Pulmonary artery endothelial cell (primary cell): ENCODE measurements at regions not wholly inside any gene's neighbourhood (a gene's known extent, or its start where the extent isn't known, plus 50 kb on each side); places are given as distances from the start of the nearest gene placed in this dataset.
"Not testable (repeated sequence)": the region's sequence is repeated elsewhere in the genome, so short reads cannot be mapped to it uniquely, and the experiment has no call there.

Experiments used
- DNase-seq: peaks from one replicate; pipeline ENCODE4 v3.0.0-alpha.2; 2011; ENCODE audit warnings: low read depth, low spot score

- DNase-seq: no peak
Measured at GRCh38 chr13:73808318-73808717, 325.9 kb downstream of the KLF12 start.

- DNase-seq: not testable (repeated sequence)
Measured at GRCh38 chr13:73805326-73805958, 328.8 kb downstream of the KLF12 start.

GRCh38 chr13:73803997-73804396 lies 330.2 kb downstream of the KLF12 start:
- no peak for DNase-seq

- no peak for DNase-seq
Measured at GRCh38 chr13:73800011-73800410, 334.2 kb downstream of the KLF12 start.

GRCh38 chr13:73794755-73795154 lies 339.4 kb downstream of the KLF12 start:
- DNase-seq: no peak

GRCh38 chr13:73793361-73793760 lies 340.8 kb downstream of the KLF12 start:
- no peak for DNase-seq

GRCh38 chr13:73792796-73793195 lies 341.4 kb downstream of the KLF12 start:
- no peak for DNase-seq

- no peak for DNase-seq
Measured at GRCh38 chr13:73782450-73783449, 351.5 kb downstream of the KLF12 start.

- no peak for DNase-seq
Measured at GRCh38 chr13:73781384-73781783, 352.8 kb downstream of the KLF12 start.

- no peak for DNase-seq
Measured at GRCh38 chr13:73779881-73780280, 354.3 kb downstream of the KLF12 start.

GRCh38 chr13:73778242-73778864 lies 355.9 kb downstream of the KLF12 start:
- DNase-seq: no peak

- no peak for DNase-seq
Measured at GRCh38 chr13:73777134-73777533, 357.1 kb downstream of the KLF12 start.

GRCh38 chr13:73776151-73776785 lies 357.9 kb downstream of the KLF12 start:
- DNase-seq: no peak

GRCh38 chr13:73773168-73773549 lies 361.0 kb downstream of the KLF12 start:
- DNase-seq: no peak

GRCh38 chr13:73772449-73773167 lies 361.6 kb downstream of the KLF12 start:
- DNase-seq: no peak

- no peak for DNase-seq
Measured at GRCh38 chr13:73767747-73768315, 366.4 kb downstream of the KLF12 start.

- DNase-seq: no peak
Measured at GRCh38 chr13:73767191-73767741, 366.9 kb downstream of the KLF12 start.

- DNase-seq: peak; percentile 79
Measured at GRCh38 chr13:73765651-73766384, 368.4 kb downstream of the KLF12 start.

- DNase-seq: no peak
Measured at GRCh38 chr13:73759434-73759833, 374.8 kb downstream of the KLF12 start.
